ENCODE measurements at regions not wholly inside any gene's neighbourhood (a gene's known extent, or its start where the extent isn't known, plus 50 kb on each side); places are given as distances from the start of the nearest gene placed in this dataset.
"Not testable (repeated sequence)": the region's sequence is repeated elsewhere in the genome, so short reads cannot be mapped to it uniquely, and the experiment has no call there.

- no peak for DNase-seq
These were observed 117.8 kb upstream of the IGF1R start for GRCh38 chr15:98530570-98530969.

GRCh38 chr15:98532063-98532462 is 116.3 kb upstream of the IGF1R start:
- DNase-seq = no peak

GRCh38 chr15:98536976-98537375 is 111.4 kb upstream of the IGF1R start:
- no peak for DNase-seq

- no peak for DNase-seq
These were observed 110.8 kb upstream of the IGF1R start for GRCh38 chr15:98537516-98538060.

GRCh38 chr15:98541519-98541918 is 106.8 kb upstream of the IGF1R start:
- no peak for DNase-seq

- DNase-seq = no peak
These were observed 105.1 kb upstream of the IGF1R start for GRCh38 chr15:98543237-98543636.

- no peak for DNase-seq
These were observed 102.0 kb upstream of the IGF1R start for GRCh38 chr15:98546329-98546728.

- no peak for DNase-seq
These were observed 101.1 kb upstream of the IGF1R start for GRCh38 chr15:98547275-98547674.

GRCh38 chr15:98547741-98548138 is 100.6 kb upstream of the IGF1R start:
- no peak for DNase-seq

GRCh38 chr15:98548139-98548971 is 100.0 kb upstream of the IGF1R start:
- no peak for DNase-seq

- no peak for DNase-seq
These were observed 99.3 kb upstream of the IGF1R start for GRCh38 chr15:98549003-98549402.

GRCh38 chr15:98549741-98550140 is 98.6 kb upstream of the IGF1R start:
- DNase-seq = no peak

GRCh38 chr15:98550363-98550762 is 98.0 kb upstream of the IGF1R start:
- DNase-seq = not testable (repeated sequence)

GRCh38 chr15:98551936-98552562 is 96.3 kb upstream of the IGF1R start:
- DNase-seq = no peak

- no peak for DNase-seq
These were observed 93.8 kb upstream of the IGF1R start for GRCh38 chr15:98554272-98555172.

- no peak for DNase-seq
These were observed 93.2 kb upstream of the IGF1R start for GRCh38 chr15:98555173-98555515.

- no peak for DNase-seq
These were observed 92.0 kb upstream of the IGF1R start for GRCh38 chr15:98556321-98556720.

- no peak for DNase-seq
These were observed 88.0 kb upstream of the IGF1R start for GRCh38 chr15:98560338-98560737.

- no peak for DNase-seq
These were observed 87.0 kb upstream of the IGF1R start for GRCh38 chr15:98561169-98561941.

GRCh38 chr15:98562331-98562937 is 85.9 kb upstream of the IGF1R start:
- DNase-seq = no peak

GRCh38 chr15:98565566-98565965 is 82.8 kb upstream of the IGF1R start:
- DNase-seq = no peak

GRCh38 chr15:98567951-98568350 is 80.4 kb upstream of the IGF1R start:
- DNase-seq = no peak

Data from NCI-H1105 (cell line).